ENCODE measurements at regions not wholly inside any gene's neighbourhood (a gene's known extent, or its start where the extent isn't known, plus 50 kb on each side); places are given as distances from the start of the nearest gene placed in this dataset.

DNA sequence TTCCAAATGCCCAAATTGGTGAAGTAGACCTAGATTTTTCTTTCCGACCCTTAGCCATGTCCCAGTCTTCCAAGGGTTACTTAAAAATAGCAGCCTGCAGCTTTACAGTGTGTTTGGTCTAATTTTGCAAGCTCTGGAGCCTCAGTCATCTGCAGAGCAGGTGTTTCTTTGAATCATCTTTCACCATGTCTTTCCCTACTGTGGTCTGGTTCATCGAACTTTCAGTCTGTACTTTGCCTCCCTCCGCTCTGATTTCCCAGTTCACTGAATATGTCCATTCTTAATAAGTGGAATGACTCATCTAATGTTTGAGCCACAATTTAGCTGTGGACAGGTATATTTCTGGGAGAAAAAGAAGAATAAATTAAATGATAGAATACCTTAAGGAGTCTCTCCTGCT lies 1060.7 kb downstream of the EFNA5 start:
- TF ChIP-seq USF1 (IDR thresholded peaks at IDR 0.05; ENCODE audit: borderline replicate concordance, low read depth) (no peak), SMC3 (IDR thresholded peaks at IDR 0.05; ENCODE audit: low read depth, low read length) (no peak), ZBTB33 (IDR thresholded peaks at IDR 0.05; ENCODE audit: borderline replicate concordance, low read depth) (no peak), GABPA (IDR thresholded peaks at IDR 0.05; ENCODE audit: low read depth) (no peak), RAD21 (IDR thresholded peaks at IDR 0.05; ENCODE audit: low read length) (no peak), SIN3A (IDR thresholded peaks at IDR 0.05; ENCODE audit: borderline replicate concordance, low read depth, low read length) (no peak), GATA2 (CRISPR knock-in tag; IDR thresholded peaks at IDR 0.05) (no peak), USF2 (IDR thresholded peaks at IDR 0.05; ENCODE audit: borderline replicate concordance, low read depth, low read length) (no peak), FOXM1 (IDR thresholded peaks at IDR 0.05; ENCODE audit: low read depth) (no peak), MXI1 (IDR thresholded peaks at IDR 0.05; ENCODE audit: low read depth, low read length) (no peak), RCOR1 (IDR thresholded peaks at IDR 0.05; ENCODE audit: low read length) (no peak), NRF1 (IDR thresholded peaks at IDR 0.05; ENCODE audit: low read depth, low read length) (no peak), TAF1 (IDR thresholded peaks at IDR 0.05; ENCODE audit: borderline replicate concordance, low read depth, low read length) (no peak), POLR2AphosphoS5 (IDR thresholded peaks at IDR 0.05; ENCODE audit: low read depth, low read length) (no peak), FOSL2 (IDR thresholded peaks at IDR 0.05; ENCODE audit: borderline replicate concordance, low read depth) (no peak), RFX5 (IDR thresholded peaks at IDR 0.05; ENCODE audit: low read length) (no peak), EP300 (IDR thresholded peaks at IDR 0.05; ENCODE audit: borderline replicate concordance in 1 of 2, low read depth in 1 of 2, low read length in 1 of 2) (no peak), MEF2A (IDR thresholded peaks at IDR 0.05; ENCODE audit: borderline replicate concordance, low read depth) (no peak), TEAD4 (IDR thresholded peaks at IDR 0.05; ENCODE audit: borderline replicate concordance, insufficient read depth) (no peak), FOXJ3 (CRISPR knock-in tag; IDR thresholded peaks at IDR 0.05) (no peak)
- no peak for DNase-seq
- H3K4me2 ChIP-seq: no peak overlapping the region
- no peaks in the 10 kb centered on the region for H3K27me3 ChIP-seq (ENCODE audit: insufficient read depth)
- H3K4me1 ChIP-seq (ENCODE audit: control insufficient read depth in 1 of 2, insufficient read depth in 2 of 2, low read depth in 1 of 2, low read length in 1 of 2): no peaks in the 10 kb centered on the region; a peak in 1 of 4 replicates
- no peak overlapping the region for H3K4me3 ChIP-seq (ENCODE audit: low read depth in 2 of 2, low read length in 1 of 2)
- H3K79me2 ChIP-seq (ENCODE audit: insufficient read depth): no peaks in the 10 kb centered on the region
- POLR2A ChIA-PET: no interaction called here
- H3K9ac ChIP-seq: no peak overlapping the region
- H3K36me3 ChIP-seq (replicated peaks in 1 of 2; ENCODE audit: control insufficient read depth in 1 of 2, insufficient read depth in 2 of 2, low read length in 1 of 2): peaks cover 0 to 3% of the 10 kb centered on the region in 2 experiments
- no peak overlapping the region for H3K27ac ChIP-seq (ENCODE audit: low read depth in 2 of 2, low read length in 1 of 2)
- H4K20me1 ChIP-seq (ENCODE audit: insufficient read depth): no peaks in the 10 kb centered on the region
- CTCF ChIA-PET: no interaction called here
- H3F3A ChIP-seq (replicated peaks; ENCODE audit: insufficient read depth): no peaks in the 10 kb centered on the region
- no peak overlapping the region for H2AFZ ChIP-seq (ENCODE audit: low read depth)
- H3K9me2 ChIP-seq: peaks cover 8% of the 10 kb centered on the region; the same call in 1 of the 2 replicates
- WGBS (ENCODE audit: low lambda C conversion rate): 75% methylated on average over 3 of the region's 3 CpGs
- H3K9me3 ChIP-seq: no peaks in the 10 kb centered on the region
